ENCODE measurements at regions not wholly inside any gene's neighbourhood (a gene's known extent, or its start where the extent isn't known, plus 50 kb on each side); places are given as distances from the start of the nearest gene placed in this dataset.
A peak's percentile ranks its signal among the peaks of the same experiment; 100 is the strongest.
"Not testable (repeated sequence)": the region's sequence is repeated elsewhere in the genome, so short reads cannot be mapped to it uniquely, and the experiment has no call there.

GRCh38 chr5:125987677-125988255 lies 435.4 kb upstream of the GRAMD2B start:
- H3K4ac ChIP-seq (ENCODE audit: low read depth, low read length): no peak overlapping the region
- H2AFZ ChIP-seq (ENCODE audit: insufficient read depth, low read length, poor library complexity): no peak overlapping the region
- no peak overlapping the region for H2BK5ac ChIP-seq (ENCODE audit: low read depth, low read length, poor library complexity)
- H4K91ac ChIP-seq (ENCODE audit: low read depth, low read length): no peak overlapping the region
- H2AK5ac ChIP-seq (ENCODE audit: low read length): no peak overlapping the region
- no peak overlapping the region for H3K4me3 ChIP-seq (ENCODE audit: low read depth, low read length)
- H3K14ac ChIP-seq (ENCODE audit: low read length): no peak overlapping the region
- H3K4me1 ChIP-seq (ENCODE audit: control insufficient read depth in 1 of 2, insufficient read depth in 2 of 2, low read length in 2 of 2): no peaks in the 10 kb centered on the region
- no peak overlapping the region for H2BK120ac ChIP-seq (ENCODE audit: insufficient read depth, low read length, poor library complexity)
- no peak overlapping the region for H3K9ac ChIP-seq (ENCODE audit: low read length)
- H3K79me1 ChIP-seq (ENCODE audit: low read length): no peaks in the 10 kb centered on the region
- H3K36me3 ChIP-seq (ENCODE audit: control insufficient read depth in 1 of 2, insufficient read depth in 2 of 2, low read length in 2 of 2): no peaks in the 10 kb centered on the region
- no peak overlapping the region for H4K12ac ChIP-seq (ENCODE audit: low read depth, low read length)
- H3K79me2 ChIP-seq (ENCODE audit: control insufficient read depth, insufficient read depth, low read length, poor library complexity): no peaks in the 10 kb centered on the region
- H3K9me3 ChIP-seq (ENCODE audit: insufficient read depth, low read depth, low read length): peaks cover 2% of the 10 kb centered on the region
- H3K27me3 ChIP-seq (ENCODE audit: insufficient read depth, low read length): no peaks in the 10 kb centered on the region
- no CpG with 5 or more reads among the region's 2 CpGs for WGBS (ENCODE audit: extremely low coverage, insufficient coverage, insufficient read length)
- DNase-seq: peak; percentile 12 to 67
- H3K18ac ChIP-seq (ENCODE audit: low read length): no peak overlapping the region
- H3K27ac ChIP-seq (ENCODE audit: low read depth, low read length): no peak overlapping the region
- H3K23ac ChIP-seq (ENCODE audit: low read length): no peak overlapping the region
- H2BK12ac ChIP-seq (ENCODE audit: low read length): no peak overlapping the region
- no peak overlapping the region for H3K4me2 ChIP-seq (ENCODE audit: low read length)
- H4K8ac ChIP-seq (ENCODE audit: low read depth, low read length): no peak overlapping the region

- DNase-seq: no peak
- WGBS (ENCODE audit: extremely low coverage, insufficient coverage, insufficient read length): no CpG with 5 or more reads among the region's 4 CpGs
- Histone ChIP-seq H3K14ac (ENCODE audit: low read length) (no peak overlapping the region), H2BK120ac (ENCODE audit: insufficient read depth, low read length, poor library complexity) (no peak overlapping the region), H3K23ac (ENCODE audit: low read length) (no peak overlapping the region), H3K27me3 (ENCODE audit: insufficient read depth, low read length) (no peaks in the 10 kb centered on the region), H3K36me3 (ENCODE audit: control insufficient read depth in 1 of 2, insufficient read depth in 2 of 2, low read length in 2 of 2) (no peaks in the 10 kb centered on the region), H3K27ac (ENCODE audit: low read depth, low read length) (no peak overlapping the region), H3K4ac (ENCODE audit: low read depth, low read length) (no peak overlapping the region), H2BK12ac (ENCODE audit: low read length) (no peak overlapping the region), H3K9ac (ENCODE audit: low read length) (no peak overlapping the region), H2AK5ac (ENCODE audit: low read length) (no peak overlapping the region), H4K8ac (ENCODE audit: low read depth, low read length) (no peak overlapping the region), H4K91ac (ENCODE audit: low read depth, low read length) (no peak overlapping the region), H3K18ac (ENCODE audit: low read length) (no peak overlapping the region), H3K4me1 (ENCODE audit: control insufficient read depth in 1 of 2, insufficient read depth in 2 of 2, low read length in 2 of 2) (no peaks in the 10 kb centered on the region), H3K4me2 (ENCODE audit: low read length) (no peak overlapping the region), H3K9me3 (ENCODE audit: insufficient read depth, low read depth, low read length) (peaks cover 2% of the 10 kb centered on the region), H4K12ac (ENCODE audit: low read depth, low read length) (no peak overlapping the region), H3K79me1 (ENCODE audit: low read length) (no peaks in the 10 kb centered on the region), H3K4me3 (ENCODE audit: low read depth, low read length) (no peak overlapping the region), H2BK5ac (ENCODE audit: low read depth, low read length, poor library complexity) (no peak overlapping the region), H3K79me2 (ENCODE audit: control insufficient read depth, insufficient read depth, low read length, poor library complexity) (no peaks in the 10 kb centered on the region), H2AFZ (ENCODE audit: insufficient read depth, low read length, poor library complexity) (no peak overlapping the region)
Measured at GRCh38 chr5:125992050-125992449, 431.2 kb upstream of the GRAMD2B start.

- H4K8ac ChIP-seq (ENCODE audit: low read depth, low read length); H3K36me3 ChIP-seq (ENCODE audit: control insufficient read depth in 1 of 2, insufficient read depth in 2 of 2, low read length in 2 of 2); DNase-seq; H2BK12ac ChIP-seq (ENCODE audit: low read length); H3K18ac ChIP-seq (ENCODE audit: low read length); H3K79me2 ChIP-seq (ENCODE audit: control insufficient read depth, insufficient read depth, low read length, poor library complexity); H3K27ac ChIP-seq (ENCODE audit: low read depth, low read length); H2BK120ac ChIP-seq (ENCODE audit: insufficient read depth, low read length, poor library complexity); H3K4me3 ChIP-seq (ENCODE audit: low read depth, low read length); H4K91ac ChIP-seq (ENCODE audit: low read depth, low read length); H2AFZ ChIP-seq (ENCODE audit: insufficient read depth, low read length, poor library complexity); H4K12ac ChIP-seq (ENCODE audit: low read depth, low read length); H3K4me1 ChIP-seq (ENCODE audit: control insufficient read depth in 1 of 2, insufficient read depth in 2 of 2, low read length in 2 of 2); H3K27me3 ChIP-seq (ENCODE audit: insufficient read depth, low read length); H3K9ac ChIP-seq (ENCODE audit: low read length); H3K9me3 ChIP-seq (ENCODE audit: insufficient read depth, low read depth, low read length); H2AK5ac ChIP-seq (ENCODE audit: low read length); H3K79me1 ChIP-seq (ENCODE audit: low read length); H2BK5ac ChIP-seq (ENCODE audit: low read depth, low read length, poor library complexity); H3K4me2 ChIP-seq (ENCODE audit: low read length); H3K4ac ChIP-seq (ENCODE audit: low read depth, low read length); H3K14ac ChIP-seq (ENCODE audit: low read length); H3K23ac ChIP-seq (ENCODE audit: low read length): not testable (repeated sequence)
- WGBS (ENCODE audit: extremely low coverage, insufficient coverage, insufficient read length): no CpG with 5 or more reads among the region's 5 CpGs
Measured at GRCh38 chr5:125999271-126000030, 423.8 kb upstream of the GRAMD2B start.

- Histone ChIP-seq H3K9me3 (ENCODE audit: insufficient read depth, low read depth, low read length) (no peaks in the 10 kb centered on the region), H3K4me2 (ENCODE audit: low read length) (no peak overlapping the region), H3K9ac (ENCODE audit: low read length) (no peak overlapping the region), H4K12ac (ENCODE audit: low read depth, low read length) (no peak overlapping the region), H2AFZ (ENCODE audit: insufficient read depth, low read length, poor library complexity) (no peak overlapping the region), H2BK12ac (ENCODE audit: low read length) (no peak overlapping the region), H3K27me3 (ENCODE audit: insufficient read depth, low read length) (no peaks in the 10 kb centered on the region), H3K4me3 (ENCODE audit: low read depth, low read length) (no peak overlapping the region), H3K4me1 (ENCODE audit: control insufficient read depth in 1 of 2, insufficient read depth in 2 of 2, low read length in 2 of 2) (no peaks in the 10 kb centered on the region), H4K91ac (ENCODE audit: low read depth, low read length) (no peak overlapping the region), H3K79me1 (ENCODE audit: low read length) (no peaks in the 10 kb centered on the region), H3K27ac (ENCODE audit: low read depth, low read length) (no peak overlapping the region), H3K14ac (ENCODE audit: low read length) (no peak overlapping the region), H3K4ac (ENCODE audit: low read depth, low read length) (no peak overlapping the region), H3K36me3 (ENCODE audit: control insufficient read depth in 1 of 2, insufficient read depth in 2 of 2, low read length in 2 of 2) (no peaks in the 10 kb centered on the region), H2AK5ac (ENCODE audit: low read length) (no peak overlapping the region), H3K18ac (ENCODE audit: low read length) (no peak overlapping the region), H2BK5ac (ENCODE audit: low read depth, low read length, poor library complexity) (no peak overlapping the region), H3K79me2 (ENCODE audit: control insufficient read depth, insufficient read depth, low read length, poor library complexity) (no peaks in the 10 kb centered on the region), H3K23ac (ENCODE audit: low read length) (no peak overlapping the region), H2BK120ac (ENCODE audit: insufficient read depth, low read length, poor library complexity) (no peak overlapping the region), H4K8ac (ENCODE audit: low read depth, low read length) (no peak overlapping the region)
- DNase-seq: no peak
Measured at GRCh38 chr5:126000507-126000906, 422.7 kb upstream of the GRAMD2B start.
